HCT116 (cell line): ENCODE measurements at regions not wholly inside any gene's neighbourhood (a gene's known extent, or its start where the extent isn't known, plus 50 kb on each side); places are given as distances from the start of the nearest gene placed in this dataset.

Experiments used
- ATF3 ChIP-seq: IDR thresholded peaks from 2 replicates; pipeline ENCODE4 v1.6.1; 2012
- CEBPB ChIP-seq: IDR thresholded peaks from 2 replicates; pipeline ENCODE4 v1.6.1; 2012; ENCODE audit warnings: low read depth
- CTCF ChIP-seq, 3 experiments: fragments of 200-600 bp in 1 of 3; sonication (generic) in 1 of 3; IDR thresholded peaks in 2 of 3; conservative IDR thresholded peaks in 1 of 3; 2 replicates each; pipeline ENCODE4 v1.5.1; 2012 to 2017; ENCODE audit warnings: low read depth in 2 of 3, low read length in 2 of 3, antibody characterized with exemption in 1 of 3, borderline replicate concordance in 1 of 3, control low read depth in 1 of 3, mild to moderate bottlenecking in 1 of 3, mixed read lengths in 1 of 3, mixed run types in 1 of 3, moderate library complexity in 1 of 3; ENCODE audit not compliant: insufficient read depth in 1 of 3
- EZH2phosphoT487 ChIP-seq: fragments of 200-600 bp; IDR thresholded peaks from 2 replicates; pipeline ENCODE4 v1.6.1; 2018; ENCODE audit warnings: antibody characterized with exemption, borderline replicate concordance
- MAX ChIP-seq: IDR thresholded peaks from 2 replicates; pipeline ENCODE4 v1.6.1; 2012
- POLR2A ChIP-seq: IDR thresholded peaks from 2 replicates; pipeline ENCODE4 v1.7.0; 2011; ENCODE audit warnings: borderline replicate concordance; ENCODE audit not compliant: insufficient read depth, insufficient read length; ENCODE audit errors: extremely low read depth
- POLR2AphosphoS5 ChIP-seq: IDR thresholded peaks from 2 replicates; pipeline ENCODE4 v1.6.1; 2011; ENCODE audit warnings: mild to moderate bottlenecking, low read depth, low read length, moderate library complexity
- RAD21 ChIP-seq: IDR thresholded peaks from 2 replicates; pipeline ENCODE4 v1.6.1; 2012; ENCODE audit warnings: low read depth, mild to moderate bottlenecking
- SP1 ChIP-seq: IDR thresholded peaks from 2 replicates; pipeline ENCODE4 v1.6.1; 2012; ENCODE audit warnings: low read depth
- YY1 ChIP-seq: IDR thresholded peaks from 2 replicates; pipeline ENCODE4 v1.6.1; 2011; ENCODE audit warnings: low read length, low read depth, moderate library complexity, mild to moderate bottlenecking; ENCODE audit not compliant: insufficient replicate concordance; ENCODE audit errors: extremely low read depth
- ZNF274 ChIP-seq: fragments of 200-500 bp; sonication (Bioruptor generic); IDR thresholded peaks from 2 replicates; pipeline ENCODE4 v1.6.1; 2014; ENCODE audit warnings: mild to moderate bottlenecking, low read depth, low read length, inconsistent platforms

- TF ChIP-seq POLR2A = no peak
- no peak for TF ChIP-seq POLR2AphosphoS5
- TF ChIP-seq CTCF (IDR thresholded peaks at IDR 0.05 in 2 of 3, conservative IDR thresholded peaks at IDR 0.05 in 1 of 3; ENCODE audit: borderline replicate concordance in 1 of 3, insufficient read depth in 1 of 3, low read depth in 2 of 3, low read length in 2 of 3) = no peak
- TF ChIP-seq SP1 = no peak
- no peak for TF ChIP-seq ATF3
- TF ChIP-seq CEBPB = no peak
- TF ChIP-seq EZH2phosphoT487 = no peak
- no peak for TF ChIP-seq MAX
- no peak for TF ChIP-seq RAD21
- no peak for TF ChIP-seq ZNF274
- TF ChIP-seq YY1 = no peak
Measured at GRCh38 chr5:61953913-61954312, 352.1 kb upstream of the KIF2A start.
